Stimulated activated CD8-positive, alpha-beta memory T cell treated with anti-CD3 and anti-CD28 coated beads, Interleukin-12 subunit alpha, Interleukin-12 subunit beta, amount 100 ng/mL, for 1 hour (primary cell): ENCODE measurements at regions not wholly inside any gene's neighbourhood (a gene's known extent, or its start where the extent isn't known, plus 50 kb on each side); places are given as distances from the start of the nearest gene placed in this dataset.
"Not testable (repeated sequence)": the region's sequence is repeated elsewhere in the genome, so short reads cannot be mapped to it uniquely, and the experiment has no call there.

Experiments
- DNase-seq: peaks from one replicate; pipeline ENCODE4 v3.0.0-alpha.2; 2020; ENCODE audit warnings: low read depth

DNA sequence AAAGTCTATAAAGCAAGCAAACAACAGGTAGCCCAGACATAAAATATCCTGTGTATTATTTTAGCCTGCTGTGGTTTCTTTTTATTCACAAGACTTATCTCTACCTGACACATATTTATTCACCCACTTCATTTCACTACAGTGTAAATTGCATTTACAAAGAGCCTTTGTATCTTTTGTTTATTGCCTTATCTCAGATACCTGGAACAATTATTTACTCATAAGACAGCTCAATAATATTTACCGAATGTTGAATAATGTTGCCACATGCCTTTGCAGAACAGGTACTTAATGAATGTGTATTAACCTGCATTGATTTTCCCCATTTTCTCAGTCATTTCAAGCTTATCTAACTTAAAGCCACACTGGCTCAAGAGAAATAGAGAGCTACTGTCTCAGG lies 603.6 kb downstream of the FBXO15 start:
- DNase-seq = no peak

DNA sequence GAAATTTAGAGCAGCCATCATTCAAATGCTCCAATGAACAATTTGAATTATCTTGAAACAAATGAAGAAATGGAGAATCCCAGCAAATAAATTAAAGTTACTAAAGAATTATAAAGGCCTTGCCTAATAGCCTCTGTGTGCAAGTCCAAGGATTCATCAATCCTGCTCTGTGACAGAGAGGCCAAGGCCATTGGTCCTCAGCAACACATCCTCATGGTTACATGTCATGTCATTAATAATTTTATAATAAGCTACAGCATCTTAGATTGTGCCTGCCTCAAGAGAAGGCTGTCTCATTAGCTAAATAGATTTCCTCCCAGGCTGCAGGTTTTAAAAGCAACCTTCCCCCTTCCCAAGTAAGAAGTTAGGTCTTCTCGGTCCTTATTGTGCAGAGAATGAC lies 611.6 kb downstream of the FBXO15 start:
- no peak for DNase-seq

DNA sequence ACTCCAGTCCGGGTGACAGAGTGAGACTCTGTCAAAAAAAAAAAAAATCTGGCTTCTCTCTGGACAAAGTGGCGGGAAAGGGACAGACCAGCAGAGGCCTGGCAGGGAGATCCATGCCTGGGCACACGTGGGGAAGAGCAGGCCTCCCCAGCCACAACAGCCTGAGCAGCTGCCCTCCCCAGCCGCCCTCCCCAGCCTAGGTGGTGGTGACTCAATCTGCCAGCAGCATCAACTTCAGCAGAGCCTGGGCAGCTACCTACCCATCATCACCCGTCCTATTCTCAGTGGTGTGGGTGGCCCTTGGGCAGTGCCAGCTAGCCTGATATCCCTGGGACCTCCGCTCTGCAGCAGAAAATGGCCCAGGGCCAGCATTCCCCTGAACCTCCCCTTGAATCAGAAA lies 612.4 kb downstream of the FBXO15 start:
- DNase-seq = no peak

DNA sequence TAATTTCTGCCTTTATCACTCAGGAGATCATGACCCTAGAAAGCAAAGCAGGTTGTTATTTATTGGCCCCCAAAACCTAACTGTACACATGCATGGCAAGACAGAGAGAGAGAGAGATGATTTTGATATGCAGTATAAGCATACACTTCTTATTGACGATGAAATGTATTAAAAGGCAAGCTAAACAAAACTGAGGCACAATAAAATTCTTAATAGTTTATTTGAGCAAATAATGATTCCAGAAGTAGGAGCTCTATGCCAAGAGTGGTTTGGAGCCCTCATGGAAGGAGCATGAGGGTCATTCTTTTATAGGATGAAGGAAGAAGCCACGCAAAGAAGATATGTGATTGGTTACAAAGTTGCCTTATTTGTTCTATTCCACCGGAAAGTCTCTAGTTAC lies 616.0 kb downstream of the FBXO15 start:
- no peak for DNase-seq

DNA sequence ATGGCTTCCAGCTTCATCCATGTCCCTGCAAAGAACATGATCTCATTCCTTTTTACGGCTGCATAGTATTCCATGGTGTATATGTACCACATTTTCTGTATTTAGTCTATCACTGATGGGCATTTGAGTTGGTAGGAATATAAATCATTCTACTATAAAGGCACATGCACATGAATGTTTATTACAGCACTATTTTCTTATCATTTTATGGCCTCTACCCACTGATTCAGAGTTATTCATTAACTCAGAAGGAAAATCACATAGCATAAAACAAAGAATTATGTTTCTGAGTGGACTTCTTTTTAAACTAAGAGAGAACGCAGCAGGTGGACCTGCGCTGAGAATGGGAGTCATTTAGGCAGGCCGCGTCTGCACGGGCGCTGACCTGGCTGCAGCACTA lies 619.6 kb downstream of the FBXO15 start:
- no peak for DNase-seq

DNA sequence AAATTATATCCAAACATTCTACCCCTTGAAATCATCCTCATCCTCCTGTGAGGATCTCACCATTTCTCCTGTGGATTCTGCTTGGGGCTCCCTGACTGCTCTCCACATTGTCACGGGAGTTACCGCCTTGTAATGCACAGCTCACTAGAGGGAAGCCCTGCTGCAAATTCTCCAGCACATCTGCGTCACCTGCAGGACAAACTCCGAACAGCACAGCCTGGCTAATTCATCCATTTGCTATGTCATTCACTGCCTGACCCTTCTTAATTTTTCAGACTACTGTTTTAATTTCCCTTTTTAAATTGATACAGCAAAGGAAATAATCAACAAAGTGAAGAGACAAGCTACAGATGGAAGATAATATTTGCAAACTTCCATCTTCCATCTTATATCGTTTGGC lies 627.4 kb downstream of the FBXO15 start:
- DNase-seq = no peak

DNA sequence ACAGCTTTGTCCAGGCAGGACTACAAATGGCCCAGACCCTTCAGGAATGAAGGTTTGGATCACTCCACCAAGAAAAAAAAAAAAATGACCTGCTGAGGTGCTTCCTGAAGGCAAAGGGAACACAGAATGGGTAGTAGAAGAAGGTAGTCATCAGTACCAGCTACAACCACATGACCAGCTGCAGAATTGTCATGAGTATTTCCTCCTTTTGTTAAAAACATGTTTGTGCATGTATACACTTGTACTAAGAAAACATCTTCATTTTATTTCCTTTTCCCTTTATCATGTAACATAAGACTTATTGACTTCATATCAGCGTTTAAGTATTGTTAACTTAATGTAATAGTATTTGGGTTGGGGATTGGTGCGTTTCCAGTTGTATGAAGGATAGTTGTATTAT lies 631.6 kb downstream of the FBXO15 start:
- not testable (repeated sequence) for DNase-seq

DNA sequence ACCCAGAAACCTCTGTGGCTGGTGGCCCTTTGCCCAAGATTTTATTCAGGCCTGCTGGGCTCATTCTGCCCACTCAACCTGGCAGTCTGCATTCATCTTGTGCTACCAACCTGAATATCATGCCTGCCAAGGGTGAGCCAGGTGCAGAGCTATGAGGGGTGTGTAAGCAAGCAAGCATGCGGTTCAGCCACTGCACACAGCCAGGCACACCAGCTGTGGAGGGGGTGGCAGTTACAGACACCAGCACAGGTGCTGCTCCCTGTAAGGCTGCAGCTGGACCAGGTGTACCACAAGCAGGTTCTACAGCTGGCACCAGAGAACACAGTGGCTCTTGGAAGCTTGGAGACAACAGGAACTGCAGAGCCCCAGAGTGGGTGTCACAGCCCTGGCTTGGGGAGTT lies 633.2 kb downstream of the FBXO15 start:
- no peak for DNase-seq

DNA sequence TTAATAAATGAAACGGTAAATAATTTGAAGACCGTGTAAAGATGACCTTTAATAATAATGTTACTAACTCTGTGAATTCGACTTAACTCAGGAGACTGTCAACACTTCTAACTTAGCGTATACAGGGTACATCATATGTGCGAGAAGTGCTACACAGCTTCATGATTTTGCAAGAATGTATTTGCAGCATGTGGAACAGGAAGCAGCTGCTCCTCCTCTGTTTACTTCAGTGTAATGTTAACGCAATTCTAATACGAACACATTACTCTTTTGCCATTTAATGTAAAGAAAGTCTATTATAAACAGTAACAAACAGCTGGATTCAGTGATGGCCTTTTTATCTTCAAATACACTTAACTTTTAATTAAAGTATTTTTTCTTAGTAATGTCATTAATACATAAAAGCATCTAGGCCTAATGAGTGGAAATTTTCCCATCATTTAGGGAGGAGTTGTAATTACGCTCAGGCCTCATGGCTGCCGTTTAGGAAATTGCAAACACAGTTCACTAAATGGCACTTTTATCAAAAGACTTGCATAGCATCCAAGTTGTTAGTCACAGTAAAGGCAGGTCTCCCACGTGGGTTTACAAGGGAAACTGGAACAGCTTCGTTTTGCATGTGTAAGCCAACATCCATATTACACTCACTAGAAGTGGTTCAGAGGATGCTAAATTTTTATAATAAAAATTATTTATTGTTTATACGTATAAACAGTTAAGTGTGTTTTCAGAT lies 635.7 kb downstream of the FBXO15 start:
- DNase-seq = no peak

DNA sequence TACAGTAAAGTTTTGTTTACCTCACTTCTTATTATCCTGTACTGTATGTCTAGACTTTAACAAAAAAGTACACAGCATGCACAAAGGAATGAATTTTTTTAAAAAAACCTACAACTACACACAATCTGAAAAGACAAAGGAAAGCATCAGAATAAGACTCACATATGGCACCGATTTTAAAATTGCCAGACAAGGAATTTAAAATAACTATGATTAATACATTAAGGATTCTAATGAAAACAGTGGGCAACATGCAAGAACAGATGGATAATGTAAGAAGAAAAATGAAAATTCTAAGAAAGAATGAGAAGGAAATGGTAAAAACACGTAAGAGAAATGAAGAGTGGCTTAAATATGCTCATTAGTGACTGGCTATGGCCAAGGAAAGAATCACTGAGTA lies 638.2 kb downstream of the FBXO15 start:
- no peak for DNase-seq

DNA sequence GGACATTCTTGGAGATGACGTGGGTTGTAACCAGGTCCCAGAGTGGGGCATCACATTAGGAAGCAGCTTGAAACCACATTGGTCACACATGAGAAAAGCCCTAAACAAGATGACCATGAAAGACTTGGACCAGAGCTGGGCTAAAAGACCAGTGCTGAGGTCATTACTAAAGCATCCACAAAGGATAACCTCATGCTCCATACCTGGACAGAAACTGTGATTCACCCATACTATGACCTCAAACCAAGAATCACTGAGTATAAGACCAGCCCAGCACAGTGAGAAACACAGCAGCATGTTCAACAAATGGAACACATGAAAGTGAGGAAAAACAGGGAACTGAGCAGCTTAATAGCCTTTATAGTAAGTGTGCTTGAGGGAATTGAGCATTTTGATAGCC lies 635.5 kb upstream of the NETO1 start:
- DNase-seq = no peak

DNA sequence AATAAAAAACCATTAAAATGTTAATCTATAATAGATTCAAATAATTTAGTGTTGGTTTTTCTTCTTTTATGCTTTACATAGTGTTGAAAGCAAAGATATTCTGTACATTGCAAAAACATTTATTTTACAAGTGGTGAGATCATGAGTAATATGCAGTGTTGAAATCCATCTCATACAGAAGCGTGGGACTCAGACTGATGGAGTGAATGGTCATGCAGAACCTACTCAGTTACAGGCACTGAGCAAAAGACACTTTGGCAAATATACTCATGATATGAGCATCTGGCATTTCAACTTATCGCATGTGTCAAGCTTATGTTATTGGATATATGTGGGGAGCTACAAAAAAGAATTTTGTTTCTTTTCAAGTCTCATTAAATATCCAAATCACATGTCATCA lies 620.2 kb upstream of the NETO1 start:
- DNase-seq = no peak

DNA sequence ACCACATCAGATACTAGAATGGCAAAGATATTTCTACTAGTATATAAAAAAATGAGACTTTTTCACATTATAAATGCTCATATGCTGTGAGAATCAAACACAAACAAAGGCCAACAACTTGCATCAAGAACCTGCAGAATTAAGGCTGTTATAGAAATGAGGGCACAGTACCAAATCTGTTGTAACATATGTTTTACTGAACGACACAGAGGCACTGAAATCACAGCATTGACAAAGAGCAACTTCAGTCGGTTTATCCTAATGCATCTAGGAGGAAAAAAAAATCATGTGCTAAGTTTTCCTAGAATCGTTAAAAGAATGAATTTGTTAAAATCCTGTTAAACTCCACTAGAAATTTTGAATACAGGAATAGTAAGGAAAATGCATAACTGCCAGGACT lies 617.4 kb upstream of the NETO1 start:
- no peak for DNase-seq

DNA sequence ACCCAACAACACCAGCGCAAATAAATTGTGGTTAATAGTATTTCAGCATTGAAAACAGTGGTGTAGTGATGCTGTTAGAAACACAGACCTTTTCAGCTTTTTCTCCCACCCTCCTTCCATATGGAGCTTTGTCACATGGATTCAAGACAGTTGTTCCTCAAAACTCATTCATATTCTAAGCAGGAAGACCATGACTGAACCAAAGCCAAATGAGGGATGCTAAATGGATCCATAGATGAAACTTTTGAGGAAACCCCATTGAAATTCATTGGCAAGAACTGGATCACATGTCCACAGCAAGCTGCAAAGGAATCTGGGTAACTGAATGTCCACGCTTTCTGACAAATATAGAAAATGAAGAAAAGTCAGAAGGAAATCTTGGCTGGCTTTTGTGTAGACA lies 615.1 kb upstream of the NETO1 start:
- no peak for DNase-seq

DNA sequence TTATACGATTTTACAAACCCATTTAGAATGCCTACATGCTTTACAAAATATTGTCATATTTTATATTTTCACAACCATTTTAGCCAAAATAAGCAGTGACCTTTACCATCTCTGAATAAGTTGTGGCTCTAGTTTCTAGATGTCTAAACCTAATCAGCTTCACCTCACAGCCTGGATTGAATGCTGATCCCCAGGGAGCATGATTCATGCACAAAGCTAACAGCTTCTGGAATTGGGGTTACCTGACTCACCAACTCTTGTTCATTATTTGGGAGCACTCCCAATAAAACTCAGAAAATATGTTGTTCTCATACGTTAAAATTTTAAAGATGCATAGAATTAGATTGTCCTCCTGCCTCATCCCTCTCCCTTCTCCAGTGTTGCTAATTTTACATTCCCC lies 611.7 kb upstream of the NETO1 start:
- DNase-seq = no peak

DNA sequence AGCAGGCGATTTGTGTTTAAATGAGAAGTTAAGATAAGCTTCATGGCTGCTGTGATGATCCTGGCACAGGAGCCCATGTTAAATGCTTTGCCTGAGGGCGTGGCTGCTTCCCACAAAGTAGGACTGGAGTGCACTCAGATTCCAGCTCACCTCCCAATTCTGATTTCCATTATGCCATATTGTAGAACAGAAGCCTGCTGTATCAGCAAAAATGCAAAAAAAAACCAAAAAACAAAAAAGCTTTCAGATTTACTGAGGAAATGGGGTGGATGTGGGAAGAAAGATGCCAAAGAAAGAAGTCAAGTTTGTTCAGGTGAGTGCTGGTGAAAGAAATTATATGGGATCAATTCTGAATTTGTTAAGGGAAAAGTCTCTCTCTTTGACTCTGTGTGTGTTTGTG lies 610.4 kb upstream of the NETO1 start:
- no peak for DNase-seq

DNA sequence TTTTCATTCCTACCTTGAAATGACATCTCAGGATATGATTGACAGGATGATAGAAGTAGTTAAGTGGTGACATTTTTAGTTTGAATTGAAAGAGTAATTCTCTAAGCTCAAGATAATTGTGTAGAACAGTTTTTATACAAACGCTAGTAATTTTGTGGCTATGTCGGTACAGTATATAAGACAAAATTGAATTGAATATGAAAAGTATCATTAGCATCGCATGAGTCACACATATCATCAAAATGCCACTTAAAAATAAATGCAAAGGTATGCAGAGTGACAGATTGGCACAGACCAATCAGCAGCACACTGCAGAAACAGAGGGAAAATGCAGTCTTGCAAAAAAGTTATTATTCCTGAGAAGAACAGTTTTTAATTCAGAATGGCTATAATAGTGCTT lies 608.2 kb upstream of the NETO1 start:
- DNase-seq = no peak

DNA sequence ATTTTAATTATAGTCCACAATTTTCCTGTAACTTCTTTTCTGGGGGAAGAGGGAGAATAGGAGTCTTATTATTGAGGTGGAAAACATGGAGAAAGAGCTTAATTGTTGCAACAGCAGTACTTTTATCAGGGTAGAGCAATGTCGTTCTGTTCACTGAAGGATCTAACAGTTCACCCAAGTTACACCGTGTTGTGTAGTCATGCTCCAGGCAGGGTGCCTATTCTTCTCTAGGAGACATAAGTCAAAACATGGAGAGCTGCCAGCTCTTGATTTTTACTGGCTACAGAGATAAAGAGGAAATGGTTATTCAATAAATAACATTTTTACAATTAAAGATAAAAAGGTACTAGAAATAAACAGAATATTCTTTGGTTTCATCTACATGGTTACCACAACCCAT lies 594.3 kb upstream of the NETO1 start:
- no peak for DNase-seq

DNA sequence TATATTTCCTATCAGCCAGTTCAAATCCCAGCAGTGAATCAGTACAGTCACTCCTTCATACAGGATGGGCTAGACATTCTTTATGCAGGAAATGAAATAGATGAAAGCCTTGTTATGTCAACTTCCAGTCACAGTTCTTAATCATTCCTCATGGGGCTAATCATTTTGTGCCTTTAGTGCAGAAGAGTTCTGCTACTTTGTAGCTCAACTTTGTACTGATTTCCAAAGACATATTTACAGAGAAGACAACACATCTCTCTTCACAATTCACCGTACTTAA lies 593.9 kb upstream of the NETO1 start:
- DNase-seq = no peak

DNA sequence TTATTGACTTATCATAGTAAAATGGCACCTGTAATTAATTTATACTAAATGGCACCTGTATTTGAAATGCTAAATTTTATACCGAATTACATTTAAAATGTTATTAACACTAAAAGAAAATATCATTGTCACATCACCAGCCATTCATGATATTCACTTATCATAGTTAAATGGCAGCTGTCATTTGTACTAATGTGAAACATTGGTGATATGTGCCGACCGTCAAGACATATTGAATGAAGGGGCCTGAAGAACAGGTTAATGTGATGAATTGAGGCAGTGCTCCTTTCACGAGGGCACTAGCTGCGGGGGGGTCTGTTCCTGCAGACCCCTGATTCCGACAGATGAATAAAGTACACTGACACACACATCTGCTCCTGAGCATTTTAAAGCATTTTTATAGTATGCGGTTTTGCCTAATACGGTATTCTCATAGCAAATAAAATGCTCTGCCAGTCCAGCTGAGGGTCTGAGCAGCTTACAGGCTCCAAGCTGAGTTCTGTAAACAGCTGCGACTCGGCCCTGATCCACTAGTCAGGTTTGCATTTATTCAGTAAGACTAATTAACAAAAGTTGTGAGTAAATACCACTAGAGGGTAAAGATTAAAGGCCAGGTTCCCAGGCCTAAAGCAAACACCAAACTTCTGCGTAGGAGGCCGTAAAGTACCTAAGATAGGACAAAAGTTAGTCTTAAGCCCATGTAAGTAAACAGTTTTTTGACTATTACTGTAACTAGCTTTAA lies 593.4 kb upstream of the NETO1 start:
- DNase-seq = no peak

DNA sequence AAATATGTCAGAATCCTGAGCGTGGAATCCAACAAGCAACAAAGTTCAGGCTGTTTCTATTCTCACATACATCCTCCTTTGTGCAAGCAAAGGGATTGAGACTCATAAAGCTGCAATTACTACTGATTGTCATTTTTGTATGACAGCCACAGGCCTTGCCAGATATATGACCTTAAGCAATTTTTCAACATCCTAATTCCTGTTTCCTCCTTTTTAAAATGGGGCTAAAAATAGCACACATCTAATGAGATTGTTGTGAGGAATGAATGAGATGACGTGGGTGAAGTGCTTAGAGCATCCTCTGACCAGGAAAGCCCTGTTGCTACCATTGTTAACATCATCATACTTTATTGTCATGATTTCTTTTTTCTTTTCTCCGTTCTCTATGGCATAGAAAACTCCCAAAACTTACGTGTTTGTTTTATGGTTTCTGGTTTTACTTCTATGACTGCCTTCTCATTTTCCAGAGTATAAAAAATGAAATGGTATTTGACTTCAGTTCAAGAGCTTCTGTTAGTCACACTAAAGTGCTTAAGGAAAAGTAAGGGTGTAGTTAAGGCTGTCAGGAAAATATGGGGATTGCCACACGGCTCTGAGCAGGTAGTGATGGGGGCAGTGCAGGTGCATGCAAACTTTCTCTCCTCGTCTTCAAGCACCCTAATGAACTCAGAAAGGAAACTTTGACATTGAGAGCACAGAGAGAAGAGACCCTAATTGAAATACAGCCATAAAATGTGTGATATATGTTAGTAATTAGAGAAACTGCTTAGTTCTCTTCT lies 590.6 kb upstream of the NETO1 start:
- DNase-seq = no peak

DNA sequence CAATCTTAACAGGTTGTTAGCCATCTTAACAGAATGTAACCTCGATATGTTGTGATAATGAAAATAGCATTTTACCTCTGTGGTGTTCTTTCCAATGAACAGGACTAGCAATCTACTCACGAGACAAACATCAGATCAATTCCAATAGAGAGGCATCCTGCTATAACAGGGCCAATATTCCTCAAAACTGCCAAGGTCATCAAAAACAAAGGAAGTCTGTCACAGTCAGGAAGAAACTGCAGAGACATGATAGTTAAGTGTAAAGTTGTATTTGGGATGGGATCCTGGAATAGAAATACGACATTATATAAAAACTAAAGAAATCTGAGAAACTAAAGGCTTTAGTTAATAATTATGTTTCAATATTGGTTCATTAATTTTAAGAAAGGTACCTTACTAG lies 588.9 kb upstream of the NETO1 start:
- no peak for DNase-seq

DNA sequence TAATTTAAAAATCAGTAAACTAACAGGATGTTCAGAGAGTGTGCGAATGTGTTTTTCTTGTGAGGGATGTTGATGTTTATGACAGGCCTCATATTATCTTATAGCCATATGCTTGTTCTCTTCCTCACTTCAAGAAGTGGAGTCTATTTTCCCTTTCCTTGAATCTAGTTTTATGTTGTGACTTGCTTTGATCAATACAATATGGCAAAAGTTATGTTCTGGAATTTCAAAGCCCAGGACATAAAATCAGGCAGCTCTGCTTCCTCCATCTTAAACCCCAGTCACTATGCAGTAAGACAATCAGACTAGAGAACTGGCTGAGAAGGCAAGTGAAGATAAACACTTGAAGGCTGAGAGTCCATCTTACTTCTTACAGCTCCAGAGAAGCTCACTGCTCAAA lies 585.1 kb upstream of the NETO1 start:
- no peak for DNase-seq

DNA sequence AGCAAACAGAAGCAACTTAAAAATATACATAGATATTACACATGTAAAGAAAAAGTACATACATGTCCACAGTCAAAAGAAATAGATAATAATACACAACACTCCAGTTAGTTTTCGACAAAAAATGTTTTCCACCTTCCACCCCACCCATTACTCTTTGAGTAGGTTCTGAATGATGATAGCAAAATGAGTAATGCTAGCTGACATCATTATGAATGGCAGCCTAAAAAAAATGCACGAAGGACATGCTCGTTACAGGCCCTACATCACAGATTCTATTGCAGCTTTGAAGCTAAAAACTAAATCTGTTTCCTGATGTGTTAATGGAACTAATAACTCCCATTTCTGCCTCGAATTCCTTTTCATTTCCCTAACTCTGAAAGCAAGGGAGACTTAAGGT lies 578.7 kb upstream of the NETO1 start:
- no peak for DNase-seq
